HG03469 (cell line): ENCODE measurements at regions not wholly inside any gene's neighbourhood (a gene's known extent, or its start where the extent isn't known, plus 50 kb on each side); places are given as distances from the start of the nearest gene placed in this dataset.

ENCODE experiments used
- ATAC-seq: cut with Tn5 transposase; IDR thresholded peaks from one replicate; pipeline ENCODE4 v1.9.1; 2021; ENCODE audit warnings: mild to moderate bottlenecking, moderate library complexity, moderate number of reproducible peaks; ENCODE audit not compliant: unreplicated experiment

GRCh38 chr6:170163405-170164170 lies 127.3 kb downstream of the DLL1 start:
- no peak for ATAC-seq

- no peak for ATAC-seq
These were observed 128.0 kb downstream of the DLL1 start for GRCh38 chr6:170162775-170163404.

- no peak for ATAC-seq
These were observed 128.7 kb downstream of the DLL1 start for GRCh38 chr6:170162011-170162774.

GRCh38 chr6:170160628-170161611 lies 130.0 kb downstream of the DLL1 start:
- no peak for ATAC-seq

- no peak for ATAC-seq
These were observed 130.7 kb downstream of the DLL1 start for GRCh38 chr6:170160031-170160627.

GRCh38 chr6:170159022-170159965 lies 131.6 kb downstream of the DLL1 start:
- ATAC-seq, result no peak

GRCh38 chr6:170158296-170159021 lies 132.4 kb downstream of the DLL1 start:
- ATAC-seq, result no peak

- no peak for ATAC-seq
These were observed 133.2 kb downstream of the DLL1 start for GRCh38 chr6:170157567-170158218.

- ATAC-seq, result no peak
These were observed 134.2 kb downstream of the DLL1 start for GRCh38 chr6:170156448-170157375.

GRCh38 chr6:170155464-170156196 lies 135.2 kb downstream of the DLL1 start:
- ATAC-seq, result no peak

- ATAC-seq, result no peak
These were observed 137.2 kb downstream of the DLL1 start for GRCh38 chr6:170153436-170154319.

GRCh38 chr6:170152989-170153388 lies 137.9 kb downstream of the DLL1 start:
- ATAC-seq, result no peak

- ATAC-seq, result no peak
These were observed 138.6 kb downstream of the DLL1 start for GRCh38 chr6:170152124-170152926.

GRCh38 chr6:170151804-170152123 lies 139.1 kb downstream of the DLL1 start:
- ATAC-seq, result no peak
